H9 (cell line): ENCODE measurements at regions not wholly inside any gene's neighbourhood (a gene's known extent, or its start where the extent isn't known, plus 50 kb on each side); places are given as distances from the start of the nearest gene placed in this dataset.

Source experiments
- DNase-seq: peaks from one replicate; pipeline ENCODE4 v3.0.0-alpha.2; 2017
- H2AFZ ChIP-seq: one replicate; pipeline ENCODE4 v1.6.1; 2013; ENCODE audit warnings: mild to moderate bottlenecking, low read length, control low read depth, moderate library complexity
- H2AK5ac ChIP-seq: 2 replicates; pipeline ENCODE4 v1.6.1; 2013; ENCODE audit warnings: low read length, control low read depth, mixed read lengths; ENCODE audit not compliant: insufficient read length
- H2BK120ac ChIP-seq: one replicate; pipeline ENCODE4 v1.6.1; 2013; ENCODE audit warnings: low read depth, mild to moderate bottlenecking, low read length, control low read depth, inconsistent platforms; ENCODE audit not compliant: poor library complexity, severe bottlenecking
- H2BK12ac ChIP-seq: 2 replicates; pipeline ENCODE4 v1.6.1; 2013; ENCODE audit warnings: low read length, control low read depth, mixed read lengths, low read depth; ENCODE audit not compliant: insufficient read length
- H2BK15ac ChIP-seq: 2 replicates; pipeline ENCODE4 v1.6.1; 2013; ENCODE audit warnings: low read depth, low read length, control low read depth
- H2BK20ac ChIP-seq: one replicate; pipeline ENCODE4 v1.6.1; 2013; ENCODE audit warnings: low read depth, mild to moderate bottlenecking, low read length, control low read depth, inconsistent platforms; ENCODE audit not compliant: poor library complexity, severe bottlenecking
- H2BK5ac ChIP-seq: 2 replicates; pipeline ENCODE4 v1.6.1; 2013; ENCODE audit warnings: low read length, control low read depth, mixed read lengths; ENCODE audit not compliant: insufficient read length
- H3K14ac ChIP-seq: 2 replicates; pipeline ENCODE4 v1.6.1; 2013; ENCODE audit warnings: low read length, control low read depth; ENCODE audit not compliant: insufficient read depth
- H3K18ac ChIP-seq: 2 replicates; pipeline ENCODE4 v1.6.1; 2013; ENCODE audit warnings: low read depth, mild to moderate bottlenecking, mixed read lengths, low read length, control low read depth; ENCODE audit not compliant: insufficient read length
- H3K23ac ChIP-seq: 2 replicates; pipeline ENCODE4 v1.6.1; 2013; ENCODE audit warnings: low read length, control low read depth, mixed read lengths, low read depth; ENCODE audit not compliant: insufficient read length
- H3K23me2 ChIP-seq: 2 replicates; pipeline ENCODE4 v1.6.1; 2013; ENCODE audit warnings: low read depth, mild to moderate bottlenecking, mixed read lengths, low read length, control low read depth; ENCODE audit not compliant: insufficient read length, poor library complexity, severe bottlenecking
- H3K27ac ChIP-seq: 2 replicates; pipeline ENCODE4 v1.5.1; 2013; ENCODE audit warnings: low read length, control low read depth, mixed read lengths, low read depth; ENCODE audit not compliant: insufficient read length
- H3K27me3 ChIP-seq: 2 replicates; pipeline ENCODE4 v1.6.1; 2013; ENCODE audit warnings: low read length, control low read depth, inconsistent platforms; ENCODE audit not compliant: insufficient read depth
- H3K4ac ChIP-seq: 2 replicates; pipeline ENCODE4 v1.6.1; 2013; ENCODE audit warnings: low read depth, mild to moderate bottlenecking, control low read depth, inconsistent platforms, low read length, moderate library complexity
- H3K4me1 ChIP-seq: 2 replicates; pipeline ENCODE4 v1.6.1; 2013; ENCODE audit warnings: low read length, control low read depth, inconsistent platforms; ENCODE audit not compliant: insufficient read depth
- H3K4me2 ChIP-seq: 2 replicates; pipeline ENCODE4 v1.6.1; 2013; ENCODE audit warnings: low read length, control low read depth, mixed read lengths; ENCODE audit not compliant: insufficient read length, insufficient read depth
- H3K56ac ChIP-seq: 2 replicates; pipeline ENCODE4 v1.6.1; 2013; ENCODE audit warnings: low read depth, mild to moderate bottlenecking, mixed read lengths, low read length, control low read depth; ENCODE audit not compliant: insufficient read length
- H3K79me1 ChIP-seq: 2 replicates; pipeline ENCODE4 v1.6.1; 2013; ENCODE audit warnings: low read depth, mild to moderate bottlenecking, moderate library complexity, low read length, control low read depth, inconsistent platforms; ENCODE audit not compliant: insufficient read depth, poor library complexity, severe bottlenecking
- H3K79me2 ChIP-seq: 2 replicates; pipeline ENCODE4 v1.6.1; 2013; ENCODE audit warnings: low read length, control low read depth, inconsistent platforms; ENCODE audit not compliant: insufficient read depth
- H3K9ac ChIP-seq: 2 replicates; pipeline ENCODE4 v1.6.1; 2013; ENCODE audit warnings: low read length, control low read depth, mixed read lengths; ENCODE audit not compliant: insufficient read length; ENCODE audit errors: extremely low read depth
- H3K9me3 ChIP-seq: one replicate; pipeline ENCODE4 v1.6.1; 2013; ENCODE audit warnings: low read depth, low read length, inconsistent platforms; ENCODE audit not compliant: control insufficient read depth
- H3T11ph ChIP-seq: one replicate; pipeline ENCODE4 v1.6.1; 2013; ENCODE audit warnings: mild to moderate bottlenecking, low read length, control low read depth, inconsistent platforms
- H4K20me1 ChIP-seq: one replicate; pipeline ENCODE4 v1.6.1; 2013; ENCODE audit not compliant: control insufficient read depth, insufficient read length, insufficient read depth
- H4K5ac ChIP-seq: 2 replicates; pipeline ENCODE4 v1.6.1; 2013; ENCODE audit warnings: low read depth, mild to moderate bottlenecking, mixed read lengths, low read length, control low read depth; ENCODE audit not compliant: insufficient read length
- H4K8ac ChIP-seq: replicated peaks from 2 replicates; pipeline ENCODE4 v1.6.1; 2013; ENCODE audit warnings: low read length, control low read depth, mixed read lengths, low read depth; ENCODE audit not compliant: insufficient read length
- H4K91ac ChIP-seq: 2 replicates; pipeline ENCODE4 v1.6.1; 2013; ENCODE audit warnings: low read depth, mild to moderate bottlenecking, moderate library complexity, mixed read lengths, low read length, control low read depth; ENCODE audit not compliant: insufficient read length
- H3K27ac Mint-ChIP-seq, 3 experiments: 2 replicates in 2 of 3; 3 replicates in 1 of 3; pipeline ENCODE4 v1.8.0; 2020 to 2021; ENCODE audit warnings: mixed read lengths in 3 of 3, mild to moderate bottlenecking in 1 of 3, moderate library complexity in 1 of 3
- H3K27me3 Mint-ChIP-seq: 2 replicates; pipeline ENCODE4 v1.8.0; 2021; ENCODE audit warnings: low read depth, mild to moderate bottlenecking, moderate library complexity, mixed read lengths
- H3K36me3 Mint-ChIP-seq, 3 experiments: 2 replicates in 2 of 3; 3 replicates in 1 of 3; pipeline ENCODE4 v1.8.0; 2020 to 2021; ENCODE audit warnings: low read depth in 3 of 3, mixed read lengths in 3 of 3; ENCODE audit not compliant: insufficient read depth in 1 of 3
- H3K4me1 Mint-ChIP-seq, 2 experiments: 2 replicates each; pipeline ENCODE4 v1.8.0; 2020; ENCODE audit warnings: mixed read lengths in 2 of 2
- H3K4me3 Mint-ChIP-seq, 2 experiments: 2 replicates in 1 of 2; 3 replicates in 1 of 2; pipeline ENCODE4 v1.8.0; 2020 to 2021; ENCODE audit warnings: mild to moderate bottlenecking in 2 of 2, mixed read lengths in 2 of 2, moderate library complexity in 1 of 2
- H3K9me3 Mint-ChIP-seq, 2 experiments: 2 replicates in 1 of 2; 3 replicates in 1 of 2; pipeline ENCODE4 v1.8.0; 2020; ENCODE audit warnings: mild to moderate bottlenecking in 2 of 2, mixed read lengths in 2 of 2, moderate library complexity in 1 of 2
- CTCF ChIP-seq: fragments of 200-600 bp; sonication (generic); conservative IDR thresholded peaks from 3 replicates; pipeline ENCODE4 v1.8.0; 2021; ENCODE audit warnings: antibody characterized with exemption, mild to moderate bottlenecking
- WGBS: extraction: QIAGEN DNeasy Blood & Tissue Kit; methylation state at CpG from one replicate; pipeline ENCODE4 v1.1.7; 2013; ENCODE audit warnings: missing lambda C conversion rate, low lambda C conversion rate, mixed read lengths; ENCODE audit not compliant: insufficient read length; ENCODE audit errors: extremely low coverage; 5-methylcytosine and 5-hydroxymethylcytosine counted together

- no peak overlapping the region for H2BK15ac ChIP-seq
- no peak overlapping the region for H3K9ac ChIP-seq
- no peaks in the 10 kb centered on the region for H3K9me3 ChIP-seq
- no peak overlapping the region for H3K4me3 Mint-ChIP-seq
- H3K27ac Mint-ChIP-seq: no peak overlapping the region; a peak in 1 of 7 replicates
- no peak overlapping the region for H2AFZ ChIP-seq
- H3K14ac ChIP-seq: no peak overlapping the region
- no peak overlapping the region for H3K4ac ChIP-seq
- no peak overlapping the region for H2BK20ac ChIP-seq
- H2BK5ac ChIP-seq: no peak overlapping the region
- H3K4me1 Mint-ChIP-seq: peaks cover 3 to 6% of the 10 kb centered on the region in 2 experiments; a peak in 3 of 4 replicates
- no peaks in the 10 kb centered on the region; the same call in 1 of the 2 replicates for H3K27me3 Mint-ChIP-seq
- H3K4me1 ChIP-seq: no peaks in the 10 kb centered on the region
- no peaks in the 10 kb centered on the region for H3K23me2 ChIP-seq
- H4K91ac ChIP-seq: no peak overlapping the region
- no peaks in the 10 kb centered on the region for H3K79me2 ChIP-seq
- no peaks in the 10 kb centered on the region for H3K36me3 Mint-ChIP-seq
- WGBS: no CpG with 5 or more reads among the region's 6 CpGs
- no peaks in the 10 kb centered on the region for H3K79me1 ChIP-seq
- H3K27me3 ChIP-seq: no peaks in the 10 kb centered on the region
- no peak overlapping the region for H3K56ac ChIP-seq
- H3T11ph ChIP-seq: no peak overlapping the region
- H4K20me1 ChIP-seq: no peaks in the 10 kb centered on the region
- no peak overlapping the region for H3K23ac ChIP-seq
- no peak overlapping the region for H4K5ac ChIP-seq
- H2BK120ac ChIP-seq: no peak overlapping the region
- TF ChIP-seq CTCF: no peak
- no peak overlapping the region for H3K4me2 ChIP-seq
- no peak for DNase-seq
- no peaks in the 10 kb centered on the region for H3K9me3 Mint-ChIP-seq
- no peak overlapping the region for H3K18ac ChIP-seq
- H3K27ac ChIP-seq: no peak overlapping the region
- H2AK5ac ChIP-seq: no peak overlapping the region
- no peak overlapping the region for H4K8ac ChIP-seq
- H2BK12ac ChIP-seq: no peak overlapping the region
These were observed 87.4 kb upstream of the RALGAPA2 start for GRCh38 chr20:20799716-20800312.
